Transverse colon (tissue), 3 donors: ENCODE measurements at regions not wholly inside any gene's neighbourhood (a gene's known extent, or its start where the extent isn't known, plus 50 kb on each side); places are given as distances from the start of the nearest gene placed in this dataset.

Source experiments
- CTCF ChIP-seq, 5 experiments: fragments of 200-600 bp in 3 of 5; fragments of 450-650 bp in 2 of 5; sonication (generic) in 3 of 5; IDR thresholded peaks; 1 replicate in 2 of 5; 2 replicates in 3 of 5; pipeline ENCODE4 v1.5.1; 2016 to 2017; ENCODE audit warnings: antibody characterized with exemption in 5 of 5, inconsistent platforms in 3 of 5, mild to moderate bottlenecking in 2 of 5, moderate library complexity in 1 of 5
- EP300 ChIP-seq: sonication (generic); formaldehyde crosslinking; IDR thresholded peaks from one replicate; pipeline ENCODE4 v1.6.1; 2017; ENCODE audit warnings: antibody characterized with exemption, low read depth
- POLR2A ChIP-seq: fragments of 450-650 bp; IDR thresholded peaks from one replicate; pipeline ENCODE4 v1.6.1; 2016; ENCODE audit warnings: antibody characterized with exemption, mild to moderate bottlenecking, moderate library complexity

- TF ChIP-seq CTCF (IDR thresholded peaks at IDR 0.05) (no peak), EP300 (no peak), POLR2A (no peak)
These were observed 311.6 kb downstream of the LRIG3 start for GRCh38 chr12:58608711-58609110.
